ENCODE measurements at regions not wholly inside any gene's neighbourhood (a gene's known extent, or its start where the extent isn't known, plus 50 kb on each side); places are given as distances from the start of the nearest gene placed in this dataset.

DNA sequence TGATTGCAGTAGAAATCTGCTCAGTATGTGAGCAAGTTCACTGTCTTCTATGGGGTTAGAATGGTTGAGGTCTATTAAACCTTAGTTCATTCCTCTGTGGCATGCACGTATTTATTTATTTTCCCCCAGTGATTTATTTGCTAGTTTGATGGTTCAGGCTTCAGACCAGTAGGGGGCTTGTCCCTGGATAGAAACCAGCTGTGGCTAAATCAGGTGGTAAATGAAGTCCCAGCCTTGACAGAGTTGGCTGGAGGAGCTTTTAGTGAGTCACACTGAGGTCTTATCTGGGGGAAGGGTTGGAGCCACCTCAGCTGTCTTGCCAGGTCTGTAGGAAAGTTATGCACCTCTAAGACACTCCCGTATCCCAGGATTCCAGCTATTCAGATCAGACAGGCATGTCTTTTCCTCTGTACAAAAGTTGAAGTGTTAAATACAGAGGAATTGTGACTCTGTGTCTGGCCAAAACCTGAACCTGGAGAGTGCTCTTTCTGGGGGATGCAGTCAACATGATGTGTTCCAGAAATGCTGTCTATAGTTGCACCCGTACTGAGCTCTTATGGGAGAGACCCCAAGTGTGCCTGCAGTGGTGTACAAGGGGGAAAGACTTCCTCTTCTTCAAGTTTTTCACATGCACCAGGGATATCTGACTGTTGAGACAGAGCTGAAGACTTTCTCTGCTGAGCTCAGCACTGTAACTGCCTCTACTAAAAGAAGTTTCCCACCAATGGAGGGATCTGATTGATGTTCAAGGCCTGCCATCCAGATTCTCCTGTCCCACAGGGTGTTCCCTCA, 1322.1 kb downstream of the TMEM121 start:
- POLR2A ChIA-PET = interaction anchor here (0.7 to 1.1 kb wide), 3 partner anchors 22 to 154 kb away, joined by 3 to 4 read pairs (median 3); no protein-coding TSS in a partner anchor

More for the DNA sequence above, 1322.1 kb downstream of the TMEM121 start:
- H3K27me3 ChIP-seq (replicated peaks in 1 of 4; ENCODE audit: control extremely low read depth in 1 of 4, control insufficient read depth in 3 of 4, insufficient read depth in 4 of 4, low read length in 3 of 4) = no peaks in the 10 kb centered on the region
- H3K4me3 ChIP-seq (ENCODE audit: control extremely low read depth in 1 of 5, extremely low read depth in 1 of 5, insufficient read depth in 1 of 5, low read depth in 2 of 5, low read length in 4 of 5) = peak overlapping the region in 1 of 5 experiments; percentile 6
- no peak overlapping the region for H2AFZ ChIP-seq (ENCODE audit: insufficient read depth, low read depth, low read length, poor library complexity, severe bottlenecking)
- no peak overlapping the region for H3K9ac ChIP-seq (ENCODE audit: low read length)
- ATAC-seq (ENCODE audit: low read depth) (peak; percentile 18), DNase-seq (peak; percentile 59)
- H3K36me3 ChIP-seq (replicated peaks in 1 of 2; ENCODE audit: control extremely low read depth in 1 of 2, control insufficient read depth in 1 of 2, extremely low read depth in 1 of 2, insufficient read depth in 2 of 2, low read length in 1 of 2) = no peaks in the 10 kb centered on the region
- H4K20me1 ChIP-seq (ENCODE audit: control insufficient read depth, insufficient read depth, low read length, poor library complexity, severe bottlenecking) = no peaks in the 10 kb centered on the region
- peak overlapping the region; percentile 83 for H3K4me2 ChIP-seq (replicated peaks; ENCODE audit: low read depth, low read length, poor library complexity, severe bottlenecking)
- intact Hi-C loops (cut with micrococcal nuclease) = loop anchor here (1.0 kb wide), 1 partner anchor 10 kb away; no protein-coding TSS in a partner anchor
- H3K27ac Mint-ChIP-seq = peak overlapping the region; percentile 64
- no CpG with 5 or more reads among the region's 3 CpGs for WGBS (ENCODE audit: insufficient coverage)
- TF ChIP-seq EZH2 (IDR thresholded peaks at IDR 0.05; ENCODE audit: borderline replicate concordance, insufficient read depth, low read depth, low read length, poor library complexity, severe bottlenecking) = no peak
- TF ChIP-seq, protein P1, sequence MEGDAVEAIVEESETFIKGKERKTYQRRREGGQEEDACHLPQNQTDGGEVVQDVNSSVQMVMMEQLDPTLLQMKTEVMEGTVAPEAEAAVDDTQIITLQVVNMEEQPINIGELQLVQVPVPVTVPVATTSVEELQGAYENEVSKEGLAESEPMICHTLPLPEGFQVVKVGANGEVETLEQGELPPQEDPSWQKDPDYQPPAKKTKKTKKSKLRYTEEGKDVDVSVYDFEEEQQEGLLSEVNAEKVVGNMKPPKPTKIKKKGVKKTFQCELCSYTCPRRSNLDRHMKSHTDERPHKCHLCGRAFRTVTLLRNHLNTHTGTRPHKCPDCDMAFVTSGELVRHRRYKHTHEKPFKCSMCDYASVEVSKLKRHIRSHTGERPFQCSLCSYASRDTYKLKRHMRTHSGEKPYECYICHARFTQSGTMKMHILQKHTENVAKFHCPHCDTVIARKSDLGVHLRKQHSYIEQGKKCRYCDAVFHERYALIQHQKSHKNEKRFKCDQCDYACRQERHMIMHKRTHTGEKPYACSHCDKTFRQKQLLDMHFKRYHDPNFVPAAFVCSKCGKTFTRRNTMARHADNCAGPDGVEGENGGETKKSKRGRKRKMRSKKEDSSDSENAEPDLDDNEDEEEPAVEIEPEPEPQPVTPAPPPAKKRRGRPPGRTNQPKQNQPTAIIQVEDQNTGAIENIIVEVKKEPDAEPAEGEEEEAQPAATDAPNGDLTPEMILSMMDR (IDR thresholded peaks at IDR 0.05) = peak; percentile 46
- H3K27me3 Mint-ChIP-seq = no peaks in the 10 kb centered on the region
- peaks cover 80% of the 10 kb centered on the region for H3K4me1 Mint-ChIP-seq
- peaks cover 63 to 67% of the 10 kb centered on the region in 2 donors for H3K4me1 ChIP-seq (ENCODE audit: control insufficient read depth in 2 of 2, insufficient read depth in 2 of 2, low read length in 2 of 2)
- H3K4me3 Mint-ChIP-seq = peak overlapping the region; percentile 90
- no peaks in the 10 kb centered on the region for H3K9me3 ChIP-seq (ENCODE audit: control extremely low read depth in 1 of 3, control insufficient read depth in 2 of 3, insufficient read depth in 1 of 3, low read length in 2 of 3)
- peaks cover 69% of the 10 kb centered on the region for H3K79me2 ChIP-seq (ENCODE audit: control insufficient read depth, insufficient read depth, low read length)
- CTCF ChIA-PET = interaction anchor here (0.9 to 7.0 kb wide), 10 partner anchors 8 to 185 kb away, joined by 3 to 226 read pairs (median 6); no protein-coding TSS in a partner anchor
- H3K9me3 Mint-ChIP-seq (ENCODE audit: insufficient read depth) = no peaks in the 10 kb centered on the region
- peak overlapping the region; percentile 15 to 95 for H3K27ac ChIP-seq (ENCODE audit: low read length in 2 of 2)
